ENCODE measurements at regions not wholly inside any gene's neighbourhood (a gene's known extent, or its start where the extent isn't known, plus 50 kb on each side); places are given as distances from the start of the nearest gene placed in this dataset.
"Not testable (repeated sequence)": the region's sequence is repeated elsewhere in the genome, so short reads cannot be mapped to it uniquely, and the experiment has no call there.

GRCh38 chr22:27073601-27074425 lies 416.4 kb downstream of the MIAT start:
- no peak for DNase-seq

- no peak for DNase-seq
Observed at GRCh38 chr22:27075028-27075678, 417.8 kb downstream of the MIAT start.

GRCh38 chr22:27075891-27076290 lies 418.5 kb downstream of the MIAT start:
- no peak for DNase-seq

GRCh38 chr22:27078064-27078463 lies 420.7 kb downstream of the MIAT start:
- not testable (repeated sequence) for DNase-seq

GRCh38 chr22:27080036-27080578 lies 422.7 kb downstream of the MIAT start:
- no peak for DNase-seq

- no peak for DNase-seq
Observed at GRCh38 chr22:27080863-27081262, 423.5 kb downstream of the MIAT start.

GRCh38 chr22:27083610-27084009 lies 426.2 kb downstream of the MIAT start:
- no peak for DNase-seq

- DNase-seq, result no peak
Observed at GRCh38 chr22:27084130-27084529, 426.7 kb downstream of the MIAT start.

- DNase-seq, result no peak
Observed at GRCh38 chr22:27086080-27087044, 429.0 kb downstream of the MIAT start.

GRCh38 chr22:27087051-27087450 lies 429.7 kb downstream of the MIAT start:
- no peak for DNase-seq

- DNase-seq, result no peak
Observed at GRCh38 chr22:27088026-27088425, 430.6 kb downstream of the MIAT start.

- DNase-seq, result no peak
Observed at GRCh38 chr22:27089264-27089663, 431.9 kb downstream of the MIAT start.

GRCh38 chr22:27090611-27091011 lies 433.2 kb downstream of the MIAT start:
- no peak for DNase-seq

- no peak for DNase-seq
Observed at GRCh38 chr22:27093422-27093821, 436.0 kb downstream of the MIAT start.

- no peak for DNase-seq
Observed at GRCh38 chr22:27094633-27095308, 437.4 kb downstream of the MIAT start.

- no peak for DNase-seq
Observed at GRCh38 chr22:27097506-27097905, 440.1 kb downstream of the MIAT start.

GRCh38 chr22:27097933-27098332 lies 440.5 kb downstream of the MIAT start:
- no peak for DNase-seq

GRCh38 chr22:27099946-27100722 lies 442.7 kb downstream of the MIAT start:
- no peak for DNase-seq

GRCh38 chr22:27100789-27101188 lies 443.4 kb downstream of the MIAT start:
- DNase-seq, result no peak

- DNase-seq, result no peak
Observed at GRCh38 chr22:27101288-27101687, 443.9 kb downstream of the MIAT start.

- DNase-seq, result no peak
Observed at GRCh38 chr22:27104449-27104848, 447.1 kb downstream of the MIAT start.

All from NCI-H2107 (cell line).